ENCODE measurements at regions not wholly inside any gene's neighbourhood (a gene's known extent, or its start where the extent isn't known, plus 50 kb on each side); places are given as distances from the start of the nearest gene placed in this dataset.

- intact Hi-C loops (cut with micrococcal nuclease; ENCODE audit: unreplicated experiment): loop anchor here (5.0 to 10.0 kb wide), 2 partner anchors 203 to 1315 kb away; no protein-coding TSS in a partner anchor
These were observed 54.4 kb upstream of the DRD2 start for GRCh38 chr11:113529606-113530005.

More at GRCh38 chr11:113529606-113530005, 54.4 kb upstream of the DRD2 start:
- Histone ChIP-seq H3K27ac (ENCODE audit: control insufficient read depth, insufficient read depth) (no peak overlapping the region), H3K9ac (ENCODE audit: control insufficient read depth, insufficient read depth, low read length) (no peak overlapping the region), H3K4me3 (no peak overlapping the region), H2AFZ (ENCODE audit: control insufficient read depth, low read depth, low read length) (no peak overlapping the region), H3K36me3 (ENCODE audit: control insufficient read depth in 2 of 2, insufficient read depth in 2 of 2, low read length in 1 of 2) (no peaks in the 10 kb centered on the region), H3K27me3 (replicated peaks in 1 of 2; ENCODE audit: control insufficient read depth in 2 of 2, insufficient read depth in 2 of 2, low read length in 1 of 2) (no peaks in the 10 kb centered on the region), H4K20me1 (ENCODE audit: control insufficient read depth, insufficient read depth) (no peaks in the 10 kb centered on the region), H3K9me3 (replicated peaks; ENCODE audit: control insufficient read depth, insufficient read depth, low read length) (no peaks in the 10 kb centered on the region), H3K79me2 (ENCODE audit: control insufficient read depth, insufficient read depth, low read length) (no peaks in the 10 kb centered on the region), H3K4me1 (ENCODE audit: control insufficient read depth, insufficient read depth, low read length) (no peaks in the 10 kb centered on the region), H3K4me2 (ENCODE audit: control insufficient read depth, insufficient read depth) (no peak overlapping the region)
- no TSS peak for BruUV-seq (replicated peaks)
- 0% methylated on average over 1 of the region's 1 CpG for WGBS (ENCODE audit: insufficient coverage, insufficient replicate concordance, low lambda C conversion rate, missing lambda C conversion rate)
- SMC1A ChIA-PET (ENCODE audit: uncharacterized antibody, unreplicated experiment): no interaction called here
- in situ Hi-C loops (cut with MboI): loop anchor here (5.0 kb wide), 1 partner anchor 217 kb away; the partner anchor contains the start of gene TTC12
- POLR2A ChIA-PET: no interaction called here
- ATAC-seq (no peak), DNase-seq (ENCODE audit: low read depth, low spot score) (no peak), FAIRE-seq (no peak)
- RAD21 ChIA-PET (ENCODE audit: unreplicated experiment): interaction anchor here (3.0 kb wide), 1 partner anchor 223 kb away, joined by 11 read pairs; no protein-coding TSS in a partner anchor
- no peak for TF ChIP-seq SKIL (IDR thresholded peaks at IDR 0.05; ENCODE audit: low read depth, poor library complexity, severe bottlenecking)
- no peak for TF ChIP-seq WRNIP1 (IDR thresholded peaks at IDR 0.05; ENCODE audit: borderline replicate concordance, low read depth, low read length)
- TF ChIP-seq KLF5 (IDR thresholded peaks at IDR 0.05; ENCODE audit: partially characterized antibody): no peak
- TF ChIP-seq FOXM1 (IDR thresholded peaks at IDR 0.05; ENCODE audit: low read depth, low read length): no peak
- TF ChIP-seq JUND (IDR thresholded peaks at IDR 0.05; ENCODE audit: low read depth, low read length): no peak
- CTCF ChIA-PET: interaction anchor here (1.2 to 6.6 kb wide), 3 partner anchors 10 to 225 kb away, joined by 3 to 65 read pairs (median 11); no protein-coding TSS in a partner anchor
